ENCODE measurements at regions not wholly inside any gene's neighbourhood (a gene's known extent, or its start where the extent isn't known, plus 50 kb on each side); places are given as distances from the start of the nearest gene placed in this dataset.

GRCh38 chr16:87108941-87109340 lies 208.3 kb downstream of the C16orf95 start:
- H3K9me3 ChIP-seq (ENCODE audit: low read depth, low read length, poor library complexity, severe bottlenecking): no peaks in the 10 kb centered on the region
- TF ChIP-seq CTCF (conservative IDR thresholded peaks at IDR 0.05; ENCODE audit: low read depth, low read length) (no peak), EZH2 (IDR thresholded peaks at IDR 0.05; ENCODE audit: borderline replicate concordance, low read depth, low read length, poor library complexity, severe bottlenecking) (no peak)
- no peak overlapping the region for H3K27ac ChIP-seq (ENCODE audit: low read depth, low read length, poor library complexity, severe bottlenecking)
- CTCF ChIA-PET: interaction anchor here (0.6 kb wide), 1 partner anchor 533 kb away, joined by 9 read pairs; no protein-coding TSS in a partner anchor
- POLR2A ChIA-PET (ENCODE audit: low non-redundant PET): no interaction called here
- H3K36me3 ChIP-seq (ENCODE audit: insufficient read depth, low read length, poor library complexity, severe bottlenecking): no peaks in the 10 kb centered on the region
- DNase-seq (ENCODE audit: low spot score): no peak
- no peaks in the 10 kb centered on the region for H3K4me1 ChIP-seq (ENCODE audit: insufficient read depth, low read length, poor library complexity, severe bottlenecking)
- peaks cover 6% of the 10 kb centered on the region for H3K27me3 ChIP-seq (replicated peaks; ENCODE audit: insufficient read depth, low read depth, low read length, poor library complexity)
- BruUV-seq (replicated peaks): no TSS peak
- H3K4me3 ChIP-seq (ENCODE audit: low read depth, low read length, poor library complexity, severe bottlenecking): no peak overlapping the region
- intact Hi-C loops (cut with micrococcal nuclease; ENCODE audit: unreplicated experiment): no loop called here

- intact Hi-C loops (cut with micrococcal nuclease; ENCODE audit: unreplicated experiment): no loop called here
- POLR2A ChIA-PET (ENCODE audit: low non-redundant PET): interaction anchor here (0.5 kb wide), 1 partner anchor 790 kb away, joined by 3 read pairs; no protein-coding TSS in a partner anchor
- no peak for DNase-seq (ENCODE audit: low spot score)
- Histone ChIP-seq H3K9me3 (ENCODE audit: low read depth, low read length, poor library complexity, severe bottlenecking) (no peaks in the 10 kb centered on the region), H3K4me3 (ENCODE audit: low read depth, low read length, poor library complexity, severe bottlenecking) (no peak overlapping the region), H3K27ac (ENCODE audit: low read depth, low read length, poor library complexity, severe bottlenecking) (no peak overlapping the region), H3K36me3 (ENCODE audit: insufficient read depth, low read length, poor library complexity, severe bottlenecking) (no peaks in the 10 kb centered on the region), H3K27me3 (replicated peaks; ENCODE audit: insufficient read depth, low read depth, low read length, poor library complexity) (no peaks in the 10 kb centered on the region), H3K4me1 (ENCODE audit: insufficient read depth, low read length, poor library complexity, severe bottlenecking) (no peaks in the 10 kb centered on the region)
- no peak for TF ChIP-seq EZH2 (IDR thresholded peaks at IDR 0.05; ENCODE audit: borderline replicate concordance, low read depth, low read length, poor library complexity, severe bottlenecking)
- no TSS peak for BruUV-seq (replicated peaks)
- CTCF ChIA-PET: no interaction called here
Measured at GRCh38 chr16:87114832-87115231, 202.4 kb downstream of the C16orf95 start.

GRCh38 chr16:87115646-87116045 lies 201.5 kb downstream of the C16orf95 start:
- no peak for DNase-seq (ENCODE audit: low spot score)
- Histone ChIP-seq H3K27me3 (replicated peaks; ENCODE audit: insufficient read depth, low read depth, low read length, poor library complexity) (no peaks in the 10 kb centered on the region), H3K9me3 (ENCODE audit: low read depth, low read length, poor library complexity, severe bottlenecking) (no peaks in the 10 kb centered on the region), H3K4me3 (ENCODE audit: low read depth, low read length, poor library complexity, severe bottlenecking) (no peak overlapping the region), H3K4me1 (ENCODE audit: insufficient read depth, low read length, poor library complexity, severe bottlenecking) (no peaks in the 10 kb centered on the region), H3K27ac (ENCODE audit: low read depth, low read length, poor library complexity, severe bottlenecking) (no peak overlapping the region), H3K36me3 (ENCODE audit: insufficient read depth, low read length, poor library complexity, severe bottlenecking) (no peaks in the 10 kb centered on the region)
- TF ChIP-seq EZH2 (IDR thresholded peaks at IDR 0.05; ENCODE audit: borderline replicate concordance, low read depth, low read length, poor library complexity, severe bottlenecking) (no peak), CTCF (conservative IDR thresholded peaks at IDR 0.05; ENCODE audit: low read depth, low read length) (no peak)
- BruUV-seq (replicated peaks): no TSS peak
- intact Hi-C loops (cut with micrococcal nuclease; ENCODE audit: unreplicated experiment): no loop called here
- POLR2A ChIA-PET (ENCODE audit: low non-redundant PET): no interaction called here
- CTCF ChIA-PET: no interaction called here

- BruUV-seq (replicated peaks): no TSS peak
- Histone ChIP-seq H3K36me3 (ENCODE audit: insufficient read depth, low read length, poor library complexity, severe bottlenecking) (no peaks in the 10 kb centered on the region), H3K4me1 (ENCODE audit: insufficient read depth, low read length, poor library complexity, severe bottlenecking) (no peaks in the 10 kb centered on the region), H3K27me3 (replicated peaks; ENCODE audit: insufficient read depth, low read depth, low read length, poor library complexity) (no peaks in the 10 kb centered on the region), H3K9me3 (ENCODE audit: low read depth, low read length, poor library complexity, severe bottlenecking) (no peaks in the 10 kb centered on the region), H3K27ac (ENCODE audit: low read depth, low read length, poor library complexity, severe bottlenecking) (no peak overlapping the region), H3K4me3 (ENCODE audit: low read depth, low read length, poor library complexity, severe bottlenecking) (no peak overlapping the region)
- DNase-seq (ENCODE audit: low spot score): no peak
- intact Hi-C loops (cut with micrococcal nuclease; ENCODE audit: unreplicated experiment): no loop called here
- ChIA-PET CTCF (no interaction called here), POLR2A (ENCODE audit: low non-redundant PET) (no interaction called here)
- TF ChIP-seq EZH2 (IDR thresholded peaks at IDR 0.05; ENCODE audit: borderline replicate concordance, low read depth, low read length, poor library complexity, severe bottlenecking) (no peak), CTCF (conservative IDR thresholded peaks at IDR 0.05; ENCODE audit: low read depth, low read length) (no peak)
Measured at GRCh38 chr16:87117936-87118335, 199.3 kb downstream of the C16orf95 start.
